Heart left ventricle (tissue), 13 donors: ENCODE measurements at regions not wholly inside any gene's neighbourhood (a gene's known extent, or its start where the extent isn't known, plus 50 kb on each side); places are given as distances from the start of the nearest gene placed in this dataset.

ENCODE experiments used
- CTCF ChIP-seq, 12 donors: fragments of 200-600 bp; sonication (generic) in 4 of 12; IDR thresholded peaks; one replicate each; pipeline versions ENCODE4 v1.5.0 to v1.8.0; 2018 to 2022; ENCODE audit warnings: antibody characterized with exemption in 12 of 12, mild to moderate bottlenecking in 5 of 12
- POLR2A ChIP-seq, 2 donors: fragments of 450-650 bp; IDR thresholded peaks; one replicate each; pipeline ENCODE4 v1.6.1; 2017; ENCODE audit warnings: antibody characterized with exemption in 2 of 2, mild to moderate bottlenecking in 2 of 2, moderate library complexity in 2 of 2
- donor health status: ischemic (EF 13 %, LVEDD 7.1; RV severe dilation, severe dysfunction).
- donor health status: DM: no; HTN: yes; CAD: no.
- donor health status: DM: no; HTN: no; CAD: no.
- donor health status: ischemic (EF 25% LVEDD 6.9; RV normal size, moderate dysfunction).
- donor health status: ischemic (EF 25% LVEDD 5.7; RV mildly dilated, moderate dysfunction).
- donor health status: ischemic (EF 35%, LVEDD 5.7; RV mildly dilated, moderate dysfunction).
- donor health status: nonischemic (EF 11% LVEDD 7.7; RV severe dilation, severe dysfunction).
- donor health status: DM: yes; HTN: yes; CAD: no.
- donor health status: PGD.
- donor health status: ischemic (EF 29% LVEDD 5.4; RV normal size, mild dysfunction).
- donor health status: nonischemic (EF 23%, LVEDD 6.1; RV moderate dilation, normal function).

- no peak for TF ChIP-seq CTCF (IDR thresholded peaks at IDR 0.05)
- TF ChIP-seq POLR2A (IDR thresholded peaks at IDR 0.05) = no peak
These were observed 832.3 kb downstream of the C6orf118 start for GRCh38 chr6:164477101-164477500.
